Fibroblast of the aortic adventitia (primary cell): ENCODE measurements at regions not wholly inside any gene's neighbourhood (a gene's known extent, or its start where the extent isn't known, plus 50 kb on each side); places are given as distances from the start of the nearest gene placed in this dataset.
A peak's percentile ranks its signal among the peaks of the same experiment; 100 is the strongest.

ENCODE experiments used
- DNase-seq: peaks from one replicate; pipeline ENCODE4 v3.0.0-alpha.2; 2010; ENCODE audit warnings: low read depth
- H3K4me3 ChIP-seq: 2 replicates; pipeline ENCODE4 v1.5.1; 2011; ENCODE audit warnings: low read depth, mild to moderate bottlenecking, control low read depth, low read length, moderate library complexity
- TF ChIP-seq, protein P1 (sequence below): IDR thresholded peaks from 2 replicates; pipeline ENCODE4 v1.5.1; 2011; ENCODE audit warnings: mild to moderate bottlenecking, low read length, control low read depth, inconsistent platforms; ENCODE audit not compliant: insufficient read depth

GRCh38 chr13:44158098-44158521, 215.5 kb upstream of the SERP2 start:
- TF ChIP-seq, protein P1, sequence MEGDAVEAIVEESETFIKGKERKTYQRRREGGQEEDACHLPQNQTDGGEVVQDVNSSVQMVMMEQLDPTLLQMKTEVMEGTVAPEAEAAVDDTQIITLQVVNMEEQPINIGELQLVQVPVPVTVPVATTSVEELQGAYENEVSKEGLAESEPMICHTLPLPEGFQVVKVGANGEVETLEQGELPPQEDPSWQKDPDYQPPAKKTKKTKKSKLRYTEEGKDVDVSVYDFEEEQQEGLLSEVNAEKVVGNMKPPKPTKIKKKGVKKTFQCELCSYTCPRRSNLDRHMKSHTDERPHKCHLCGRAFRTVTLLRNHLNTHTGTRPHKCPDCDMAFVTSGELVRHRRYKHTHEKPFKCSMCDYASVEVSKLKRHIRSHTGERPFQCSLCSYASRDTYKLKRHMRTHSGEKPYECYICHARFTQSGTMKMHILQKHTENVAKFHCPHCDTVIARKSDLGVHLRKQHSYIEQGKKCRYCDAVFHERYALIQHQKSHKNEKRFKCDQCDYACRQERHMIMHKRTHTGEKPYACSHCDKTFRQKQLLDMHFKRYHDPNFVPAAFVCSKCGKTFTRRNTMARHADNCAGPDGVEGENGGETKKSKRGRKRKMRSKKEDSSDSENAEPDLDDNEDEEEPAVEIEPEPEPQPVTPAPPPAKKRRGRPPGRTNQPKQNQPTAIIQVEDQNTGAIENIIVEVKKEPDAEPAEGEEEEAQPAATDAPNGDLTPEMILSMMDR, result no peak
- DNase-seq, result no peak
- no peak overlapping the region for H3K4me3 ChIP-seq

GRCh38 chr13:44158881-44159632, 214.6 kb upstream of the SERP2 start:
- peak; percentile 75 for DNase-seq
- TF ChIP-seq, protein P1, result no peak
- no peak overlapping the region for H3K4me3 ChIP-seq

GRCh38 chr13:44159633-44160279, 213.9 kb upstream of the SERP2 start:
- peak; percentile 46 for DNase-seq
- no peak overlapping the region for H3K4me3 ChIP-seq
- TF ChIP-seq, protein P1, result no peak

DNA sequence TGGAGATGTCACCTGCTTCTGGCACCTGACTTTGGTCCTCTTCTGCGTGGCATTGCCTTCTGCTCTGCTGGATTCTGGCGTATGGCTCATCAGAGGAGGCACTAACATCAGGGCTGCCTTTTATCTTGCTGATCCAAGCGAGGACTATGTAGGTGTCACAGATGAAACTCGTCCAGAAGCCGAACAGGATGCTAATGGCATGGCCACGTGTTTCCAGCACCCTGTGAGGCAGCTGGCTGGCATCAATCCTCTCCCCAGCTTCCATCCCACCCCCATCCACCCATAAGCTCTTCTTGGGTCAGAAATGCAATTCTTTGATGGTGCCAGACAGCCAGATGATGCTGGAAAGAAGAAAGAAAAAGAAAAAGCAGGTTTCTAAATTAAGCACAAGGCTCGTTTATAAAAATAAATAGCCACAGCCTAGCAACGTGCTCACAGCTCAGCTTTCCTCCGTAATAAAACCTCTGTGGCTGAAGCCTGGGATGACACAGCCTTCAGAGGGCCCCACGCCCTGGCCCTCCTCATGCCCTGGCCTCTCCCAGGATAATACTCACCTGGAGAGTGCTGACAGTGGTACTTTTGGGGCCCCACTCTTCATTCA, 212.9 kb upstream of the SERP2 start:
- peak; percentile 18 for DNase-seq
- TF ChIP-seq, protein P1, result no peak
- no peak overlapping the region for H3K4me3 ChIP-seq

DNA sequence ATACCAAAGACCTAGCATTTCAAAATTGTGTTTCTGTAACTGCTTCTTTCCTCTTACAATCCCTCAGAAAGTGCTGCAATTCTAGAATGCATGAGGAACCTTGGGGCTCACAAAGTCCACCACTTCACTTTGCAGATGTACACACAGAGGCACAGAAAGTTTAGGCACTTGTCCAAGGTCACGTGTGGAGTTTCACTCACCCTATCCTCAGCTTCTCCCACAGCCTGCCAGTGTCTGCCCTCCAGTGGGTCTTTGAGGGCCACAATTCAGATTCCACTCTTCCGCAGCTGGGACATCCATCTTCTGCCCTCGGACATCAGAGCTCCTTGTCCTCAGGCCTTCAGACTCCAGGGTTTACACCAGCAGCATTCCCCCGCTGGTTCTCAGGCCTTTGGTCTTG, 210.5 kb upstream of the SERP2 start:
- TF ChIP-seq, protein P1, result no peak
- no peak overlapping the region for H3K4me3 ChIP-seq
- DNase-seq, result no peak

GRCh38 chr13:44165221-44165888, 208.3 kb upstream of the SERP2 start:
- TF ChIP-seq, protein P1, result no peak
- no peak for DNase-seq
- no peak overlapping the region for H3K4me3 ChIP-seq
